G401.6 (cell line): ENCODE measurements at regions not wholly inside any gene's neighbourhood (a gene's known extent, or its start where the extent isn't known, plus 50 kb on each side); places are given as distances from the start of the nearest gene placed in this dataset.

Experiments
- FAIRE-seq: peaks from 2 replicates; lab custom pipeline; 2012; peaks lifted over from hg19 to GRCh38; lab: Jason Lieb, UNC

DNA sequence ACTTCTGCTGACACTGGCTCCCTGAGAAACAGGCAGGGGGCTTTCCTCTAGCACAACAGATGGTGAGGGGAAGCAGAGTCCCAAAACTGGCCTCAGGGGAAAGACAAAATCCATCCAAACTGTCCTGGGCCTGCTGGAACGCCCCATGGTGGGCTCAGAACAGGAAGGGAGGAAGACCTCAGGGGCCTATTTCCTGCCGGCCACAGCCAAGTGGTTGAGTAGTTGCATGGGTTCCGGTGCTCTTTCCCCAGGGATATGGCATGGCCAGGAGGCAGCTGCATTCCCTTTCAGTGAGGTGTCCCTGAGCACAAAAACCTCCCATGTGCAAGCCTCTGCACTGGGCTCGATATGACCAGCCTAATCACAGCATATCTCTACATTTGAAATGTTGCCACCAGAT, 303.0 kb upstream of the IRX5 start:
- no peak for FAIRE-seq

DNA sequence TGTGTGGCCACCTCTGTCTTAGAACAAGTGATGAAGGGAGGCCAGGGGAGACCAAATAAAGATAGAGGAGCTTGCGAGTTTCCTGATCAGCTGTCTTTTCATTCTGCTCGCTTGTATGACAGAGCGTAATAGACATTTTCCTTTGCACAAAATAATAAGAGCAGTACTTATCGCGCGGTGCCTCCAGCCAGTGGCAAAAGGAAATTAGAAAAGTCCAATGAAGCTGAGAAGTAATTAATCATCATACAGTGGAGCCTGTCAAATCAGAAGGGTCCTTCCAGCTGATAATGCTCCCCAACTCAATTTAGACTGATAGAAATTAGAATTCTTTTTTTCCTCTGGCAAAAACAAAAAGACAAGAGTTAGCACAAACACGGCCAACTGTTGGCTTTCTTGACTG, 307.0 kb upstream of the IRX5 start:
- FAIRE-seq = no peak

DNA sequence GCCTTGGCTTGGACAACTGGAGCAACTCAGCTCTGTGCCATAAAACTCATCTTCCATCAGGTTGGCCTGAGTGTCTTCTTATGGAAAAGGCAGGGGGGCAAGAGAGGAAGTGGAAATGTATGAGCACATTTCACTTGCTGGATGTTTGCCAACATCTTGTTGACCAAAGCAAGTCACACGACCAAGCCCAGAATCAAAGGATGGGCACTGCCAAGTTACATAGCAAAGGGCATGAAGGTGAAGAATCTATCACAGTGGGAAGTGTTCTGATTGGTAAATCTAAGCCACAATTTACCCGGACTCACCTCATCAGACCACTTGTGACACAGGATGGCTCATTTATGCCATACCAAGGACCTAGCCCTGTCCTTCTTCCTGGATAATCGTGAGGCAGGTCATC, 310.5 kb upstream of the IRX5 start:
- no peak for FAIRE-seq

DNA sequence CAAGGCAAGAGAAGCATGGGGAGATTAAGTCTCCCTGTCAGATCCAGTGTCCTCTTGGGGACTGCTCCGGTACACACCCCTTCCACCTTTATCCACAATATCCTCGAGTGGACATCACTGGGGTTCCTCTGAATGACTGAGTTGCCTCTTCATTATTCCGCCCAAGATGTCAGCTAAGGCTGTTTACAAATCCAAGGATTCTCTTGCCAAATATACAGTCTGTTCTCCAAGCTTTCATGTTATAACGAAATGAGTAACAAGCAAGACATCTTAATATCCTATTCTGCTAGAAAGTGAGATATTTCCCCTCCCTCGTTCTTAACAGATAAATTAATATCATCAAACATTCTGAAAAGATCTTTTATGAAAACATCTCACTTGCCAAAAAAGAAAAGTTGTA, 314.1 kb upstream of the IRX5 start:
- no peak for FAIRE-seq

DNA sequence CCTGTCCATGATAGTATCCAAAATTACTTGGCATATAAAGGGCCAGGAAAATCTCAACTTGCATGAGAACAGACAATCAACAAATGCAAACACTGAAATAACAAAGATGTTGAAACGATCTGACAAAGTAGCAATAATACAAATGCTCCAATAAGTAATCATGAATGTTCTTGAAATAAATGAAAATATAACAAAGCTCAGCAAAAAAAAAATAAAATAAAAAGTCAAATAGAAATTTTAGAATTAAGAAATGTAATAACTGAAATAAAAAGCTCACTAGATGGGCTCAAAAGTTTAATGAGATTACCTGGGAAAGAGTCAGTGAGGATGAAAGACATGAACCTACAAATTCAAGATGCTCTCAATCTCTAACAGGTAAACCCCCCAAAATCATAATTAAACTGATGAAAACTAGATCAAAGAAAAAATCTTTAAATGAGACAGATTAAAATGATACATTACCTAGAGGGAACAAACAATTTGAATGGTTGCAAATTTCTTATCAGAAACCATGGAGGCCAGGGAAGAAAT, 319.0 kb upstream of the IRX3 start:
- FAIRE-seq = no peak

DNA sequence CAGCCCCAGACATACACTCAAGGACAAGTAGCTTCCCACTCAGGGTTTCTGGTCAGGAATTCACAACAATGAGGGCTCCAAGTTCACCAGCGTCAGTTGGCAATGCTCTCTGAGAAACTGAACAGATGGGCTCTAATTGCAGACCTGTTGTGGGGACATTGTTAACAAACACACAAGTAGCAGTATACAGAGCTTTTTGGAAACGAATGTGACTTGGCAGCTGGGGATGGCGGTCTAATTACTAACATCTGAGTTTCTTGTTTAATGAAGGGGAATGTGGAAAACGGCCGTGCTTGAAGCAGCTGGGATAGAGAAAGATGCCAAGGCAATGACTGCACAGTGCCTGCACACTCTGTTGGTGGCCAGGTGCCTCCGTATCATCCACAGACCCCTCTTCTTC, 316.1 kb upstream of the IRX3 start:
- FAIRE-seq = no peak

DNA sequence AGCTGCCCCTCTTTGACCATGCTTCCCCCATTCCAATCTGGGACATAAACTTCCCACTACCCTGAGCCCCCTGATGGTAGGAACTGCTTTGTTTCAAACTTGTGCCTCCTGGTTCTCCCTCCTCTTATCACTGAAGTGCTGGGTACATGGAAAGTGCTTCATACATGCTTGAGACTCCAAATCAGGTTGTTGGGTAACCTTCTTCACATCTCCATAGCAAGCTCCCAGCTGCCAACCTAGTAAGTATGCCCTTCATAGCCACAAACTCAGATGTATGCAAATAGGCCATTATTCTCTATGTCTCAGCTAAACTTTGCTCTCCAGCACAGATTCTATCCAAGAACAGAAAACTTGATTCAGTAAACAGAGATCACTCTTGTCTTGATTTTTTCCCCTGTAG, 310.6 kb upstream of the IRX3 start:
- FAIRE-seq = no peak

DNA sequence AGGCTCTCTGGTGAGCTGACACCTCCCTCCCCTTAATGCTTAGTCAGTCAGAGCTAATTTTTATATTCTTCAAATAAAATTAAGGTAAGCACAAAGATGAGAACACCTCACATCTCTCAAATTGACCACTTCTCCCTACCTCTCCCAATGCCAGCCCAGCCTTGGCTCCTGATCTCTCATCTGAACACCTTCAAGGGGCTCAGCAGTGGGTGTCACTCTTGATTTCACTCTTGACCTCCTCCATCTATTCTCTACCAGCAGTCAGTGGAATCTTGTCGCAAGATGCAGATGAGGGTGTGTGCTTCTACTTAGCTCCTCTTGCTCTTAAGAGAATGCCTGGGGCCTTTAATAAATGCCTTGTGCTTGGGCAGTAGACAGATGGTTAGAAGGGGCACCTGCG, 309.0 kb upstream of the IRX3 start:
- FAIRE-seq = no peak

DNA sequence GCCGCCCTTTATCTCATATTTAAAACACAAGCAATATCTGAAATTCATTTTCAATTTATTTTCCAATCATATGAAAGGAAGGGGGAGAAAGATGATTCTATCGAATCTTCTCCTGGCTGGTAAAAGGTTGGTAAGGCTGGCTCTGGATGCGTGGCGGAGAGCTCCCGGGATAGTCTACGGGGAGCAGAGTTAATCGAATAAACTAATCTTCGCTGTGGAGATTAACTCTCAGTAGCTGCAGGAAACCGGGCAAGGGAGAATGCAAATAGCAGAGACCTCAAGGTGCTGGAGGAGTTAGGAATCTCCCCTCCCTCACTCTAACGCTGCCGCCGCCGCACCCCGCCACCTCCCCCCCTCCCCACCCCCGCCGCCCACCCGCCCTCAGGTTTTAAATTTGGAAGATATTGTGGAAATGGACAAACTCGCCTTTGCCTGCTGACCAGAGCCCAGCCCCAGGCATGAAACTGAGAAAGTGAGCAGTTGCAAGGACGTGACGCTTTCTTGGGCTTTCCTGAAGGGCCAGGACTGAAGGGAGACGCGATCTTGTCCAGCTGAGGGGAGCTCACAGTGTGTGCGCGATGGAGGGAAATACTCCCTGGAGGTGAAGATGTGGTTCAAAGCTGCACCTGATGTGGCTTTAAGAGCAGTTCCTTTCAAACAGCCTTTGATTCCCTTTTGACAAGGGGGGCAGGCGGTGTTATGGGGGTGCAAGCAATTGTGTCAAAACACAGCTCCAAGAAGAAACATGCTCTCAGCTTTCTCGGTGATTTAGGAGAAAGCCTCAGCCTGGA, 308.2 kb upstream of the IRX3 start:
- FAIRE-seq = no peak

DNA sequence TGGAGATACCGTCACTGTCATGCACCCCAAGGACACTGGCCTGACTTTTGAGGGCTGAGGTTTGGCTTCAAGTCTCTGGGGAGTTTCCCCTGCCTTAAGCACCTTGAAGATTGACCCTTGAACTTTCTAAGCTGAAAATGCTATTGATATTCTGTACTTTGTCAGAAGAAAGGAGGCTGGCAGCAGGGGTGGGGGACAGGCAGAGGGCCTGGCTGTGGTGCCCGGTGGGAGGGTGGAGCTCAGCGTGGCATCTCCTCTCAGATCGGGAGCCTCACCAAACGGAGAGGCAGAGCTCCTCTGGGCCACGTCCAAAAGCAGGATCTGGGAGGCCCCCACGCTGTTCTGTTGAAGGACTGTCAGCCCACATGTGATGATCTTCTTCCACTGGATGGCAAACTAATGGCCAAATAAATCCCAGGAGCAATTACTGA, 305.2 kb upstream of the IRX3 start:
- FAIRE-seq = no peak

DNA sequence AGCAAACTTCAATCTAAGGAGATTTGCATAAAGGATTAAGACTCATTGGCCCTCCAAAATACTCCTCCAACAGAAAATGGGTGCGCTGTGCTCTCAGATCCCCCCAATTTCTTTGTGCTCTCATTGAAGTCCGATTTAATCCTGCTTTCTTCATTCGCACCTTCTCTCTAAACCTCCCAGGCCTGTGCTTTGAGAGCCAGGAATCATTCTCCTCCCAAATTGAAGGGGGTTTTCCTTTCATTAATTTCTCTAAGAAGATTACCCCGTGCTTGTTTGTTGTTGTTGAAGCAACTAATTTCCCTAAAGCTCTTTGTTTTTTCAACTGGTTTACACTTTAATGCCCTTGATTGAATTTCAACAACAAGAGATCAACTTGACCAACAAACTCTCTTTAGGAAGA, 304.2 kb upstream of the IRX3 start:
- no peak for FAIRE-seq

DNA sequence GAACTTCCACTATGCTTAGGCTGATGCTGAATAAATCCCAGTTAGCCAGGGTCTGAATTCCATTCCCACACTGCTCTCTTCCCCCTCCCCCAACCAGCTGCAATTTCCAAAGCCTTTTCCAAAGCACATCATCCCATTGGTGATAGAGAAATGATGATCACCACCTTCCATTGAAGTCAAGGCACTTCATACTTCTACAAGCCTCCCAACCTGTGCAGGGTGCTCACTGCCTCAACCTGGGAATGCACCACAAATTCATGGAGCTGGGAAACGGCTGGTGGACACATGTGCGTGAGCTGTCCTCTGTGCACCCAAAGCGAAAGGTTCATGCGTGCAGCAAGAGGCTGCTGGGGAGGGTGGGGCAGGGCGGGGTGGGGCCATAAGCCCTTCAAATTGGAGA, 302.7 kb upstream of the IRX3 start:
- no peak for FAIRE-seq

DNA sequence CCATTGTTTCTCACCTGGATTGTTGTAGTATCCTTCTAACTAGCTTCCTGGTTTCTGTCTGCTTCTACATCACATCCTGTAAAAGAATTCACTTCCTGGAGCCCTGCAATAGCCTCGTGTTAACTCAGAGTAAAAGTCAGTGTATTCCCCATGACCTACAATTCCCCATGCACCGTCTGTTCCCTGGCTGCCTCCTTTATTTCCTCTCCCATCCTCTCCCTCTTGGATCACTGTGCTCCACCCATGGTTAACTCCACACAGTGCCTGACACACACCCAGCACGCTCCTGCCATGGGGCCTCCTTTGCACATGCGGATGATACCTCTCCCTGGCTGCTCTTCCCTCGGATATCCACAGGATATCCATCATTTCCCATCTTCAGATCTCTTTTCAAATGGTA, 301.4 kb upstream of the IRX3 start:
- FAIRE-seq = no peak

DNA sequence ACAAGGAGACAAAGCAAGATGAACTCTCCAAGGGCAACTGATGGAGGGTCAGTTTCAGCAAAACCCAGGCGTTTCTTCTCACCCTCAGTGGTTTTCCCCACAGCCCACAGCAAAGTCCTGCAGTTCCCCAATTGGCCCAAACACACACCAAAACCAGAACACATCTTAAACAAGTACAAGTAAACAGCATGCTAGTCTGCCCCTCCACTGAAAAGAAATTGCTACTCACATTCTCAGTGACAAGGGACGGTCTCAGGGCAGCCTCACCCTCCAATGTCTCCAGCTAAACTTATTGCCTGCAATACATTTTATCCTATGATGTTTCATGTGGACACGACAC, 300.6 kb upstream of the IRX3 start:
- FAIRE-seq = no peak

DNA sequence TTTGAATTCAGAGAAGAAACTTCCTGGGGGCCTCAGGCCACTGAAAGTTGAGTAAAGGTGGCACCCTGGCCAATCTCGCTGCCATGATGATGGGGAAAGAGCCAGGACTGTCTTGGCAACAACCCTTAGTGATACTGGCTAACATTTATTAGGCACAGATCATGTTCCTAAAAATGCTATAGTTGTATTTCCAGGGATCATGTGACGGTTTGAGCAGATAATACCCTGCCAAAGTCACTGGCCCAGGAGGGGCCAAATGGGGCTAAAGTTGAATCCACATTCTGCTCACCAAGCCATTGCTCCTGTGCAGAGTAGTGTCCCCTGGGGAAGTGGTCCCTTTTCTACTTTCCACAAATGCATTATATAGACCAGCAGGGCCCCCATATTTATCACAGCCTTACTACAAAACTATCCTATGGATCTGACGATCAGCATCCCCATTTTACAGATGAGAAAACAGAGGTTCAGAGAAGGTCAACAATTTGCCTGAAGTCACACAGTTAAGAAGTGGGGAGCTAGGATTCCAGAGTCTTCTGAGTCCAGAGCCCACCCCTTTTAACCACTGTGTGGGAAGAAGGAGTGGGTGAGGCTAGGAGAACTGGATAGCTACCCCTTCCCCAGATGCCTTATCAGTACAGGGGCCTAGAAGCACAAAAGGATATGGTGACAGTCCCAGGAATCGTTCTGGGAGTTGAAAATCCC, 300.0 kb upstream of the IRX3 start:
- no peak for FAIRE-seq

DNA sequence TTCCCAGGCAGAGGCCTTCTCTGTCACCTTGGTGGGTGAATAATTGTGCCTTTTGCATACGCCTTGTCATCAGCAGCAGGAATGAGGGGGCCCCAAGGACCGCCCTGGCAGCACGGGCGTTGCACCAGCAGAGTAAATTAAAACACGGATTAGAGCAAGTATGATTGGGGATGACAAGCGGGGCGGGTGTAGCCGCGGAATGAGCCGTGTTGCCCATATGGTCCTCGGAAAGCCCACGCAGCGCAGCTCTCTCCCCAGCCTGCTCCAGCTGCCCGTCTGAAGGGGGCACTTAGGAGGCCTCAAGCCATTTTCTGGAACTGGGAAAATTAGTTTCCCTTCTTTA, 299.4 kb upstream of the IRX3 start:
- FAIRE-seq = no peak

DNA sequence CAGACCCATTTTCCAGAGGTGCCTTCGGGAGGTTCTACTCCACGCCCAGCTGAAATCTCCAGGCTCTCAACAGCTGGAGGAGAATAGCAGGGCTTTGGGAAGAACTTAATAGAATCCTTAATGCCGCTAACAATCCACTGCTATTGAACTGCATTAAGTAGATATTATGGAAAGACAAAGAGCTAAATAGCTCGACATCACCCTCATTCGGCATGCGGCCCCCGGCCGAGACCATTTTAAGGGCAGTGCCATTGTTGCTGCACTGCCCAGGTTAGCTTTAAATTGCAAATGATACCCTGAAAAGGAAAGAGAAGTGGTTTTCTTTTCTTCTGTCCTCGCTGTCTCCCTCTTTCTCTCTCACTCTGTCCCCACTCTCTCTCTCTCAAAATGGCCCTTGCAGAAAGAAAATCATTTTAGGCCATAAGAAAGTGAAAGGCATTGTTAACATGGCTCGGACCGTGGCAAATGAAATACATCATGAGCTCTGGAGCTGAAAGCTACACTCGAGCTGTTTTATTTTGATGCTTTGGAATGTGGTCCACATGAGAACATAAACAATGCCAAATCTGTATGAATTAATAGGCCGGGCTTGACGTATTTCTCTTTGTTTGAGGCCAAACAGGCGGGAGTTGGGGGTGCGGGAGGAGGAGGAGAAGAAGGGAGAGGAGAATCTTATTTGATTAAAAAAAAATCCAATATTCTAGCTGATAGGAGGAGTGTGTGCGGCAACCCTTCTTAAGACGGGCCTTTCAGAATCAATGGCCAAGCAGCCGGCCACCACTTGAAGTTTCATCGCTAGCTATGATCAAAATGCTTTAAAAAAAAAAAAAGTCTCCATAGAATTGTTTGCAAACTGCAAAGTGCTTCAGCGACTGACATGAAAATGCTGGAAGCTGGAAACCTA, 298.8 kb upstream of the IRX3 start:
- FAIRE-seq = no peak

DNA sequence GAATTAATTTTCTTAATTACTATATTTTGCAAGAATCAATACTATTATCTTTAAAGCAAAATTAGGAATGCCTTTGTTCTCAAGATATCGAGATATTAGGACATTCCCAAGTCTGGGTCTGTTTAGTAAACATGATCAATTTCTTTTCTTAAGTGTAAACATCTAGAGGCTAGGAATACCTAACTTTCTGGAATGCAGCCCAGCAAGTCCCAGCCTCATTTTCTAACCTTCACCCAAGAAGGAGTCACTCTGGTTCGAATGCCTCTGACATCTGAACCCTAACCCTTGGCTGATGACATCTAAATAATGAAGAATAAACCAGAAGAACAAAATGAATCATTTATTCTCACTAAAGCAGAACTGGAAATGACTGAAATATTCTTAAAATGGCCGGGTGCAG, 297.5 kb upstream of the IRX3 start:
- FAIRE-seq = no peak

DNA sequence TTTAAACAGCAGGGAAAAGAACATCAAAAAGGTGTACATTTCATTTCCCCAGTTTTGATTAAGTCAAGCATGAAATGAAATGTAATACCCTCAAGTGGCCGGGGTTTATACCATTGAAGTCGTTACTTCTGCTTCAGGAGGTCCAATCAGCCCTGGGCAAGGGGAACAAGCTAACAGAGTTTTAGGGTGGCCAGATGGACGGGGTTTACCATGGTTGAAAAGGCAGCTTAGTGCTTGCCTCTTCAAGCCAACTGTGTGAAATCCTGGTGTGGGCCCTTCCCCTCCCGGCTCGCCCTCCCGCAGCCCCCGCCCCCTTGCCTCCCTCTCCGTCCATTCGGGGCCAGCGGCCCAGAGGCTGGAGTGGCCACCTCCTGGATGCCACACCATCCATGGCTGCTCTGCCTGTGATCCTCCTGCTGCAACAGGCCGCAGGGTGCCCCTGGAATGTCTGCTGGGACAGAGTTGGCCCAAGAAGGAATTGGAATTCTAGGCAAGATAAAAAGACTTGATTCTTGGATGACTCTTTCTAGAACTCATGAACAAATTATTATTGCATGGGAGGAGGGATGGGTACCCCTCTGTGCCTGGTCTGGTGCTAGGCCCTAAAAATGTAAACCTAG, 296.2 kb upstream of the IRX3 start:
- no peak for FAIRE-seq

DNA sequence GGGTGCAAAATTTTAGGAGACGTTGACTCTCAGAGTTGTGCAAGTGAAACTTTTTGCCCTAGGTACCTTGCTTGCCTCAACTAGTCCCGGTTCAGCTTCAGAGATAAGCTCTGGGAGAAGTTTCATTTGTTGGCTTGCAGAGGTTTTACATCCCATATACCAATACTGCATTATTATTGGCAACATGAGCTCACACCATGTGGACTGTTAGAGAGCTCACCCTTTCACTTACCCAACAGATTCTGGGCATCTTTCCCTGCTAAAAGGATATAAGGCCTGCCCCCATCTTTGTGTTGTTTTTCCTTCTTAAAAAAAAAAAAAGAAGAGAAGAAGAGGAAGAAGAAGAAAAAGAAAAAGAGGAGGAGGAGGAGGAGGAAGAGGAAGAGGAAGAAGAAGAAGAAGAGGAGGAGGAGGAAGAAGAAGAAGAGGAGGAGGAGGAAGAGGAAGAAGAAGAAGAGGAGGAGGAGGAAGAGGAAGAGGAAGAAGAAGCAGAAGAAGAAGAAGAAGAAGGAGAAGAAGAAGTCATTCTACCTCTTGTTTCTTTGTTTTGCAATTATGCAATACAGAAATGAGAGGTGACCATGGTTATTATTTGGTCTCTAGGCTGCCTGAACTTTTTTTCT, 292.6 kb upstream of the IRX3 start:
- no peak for FAIRE-seq

DNA sequence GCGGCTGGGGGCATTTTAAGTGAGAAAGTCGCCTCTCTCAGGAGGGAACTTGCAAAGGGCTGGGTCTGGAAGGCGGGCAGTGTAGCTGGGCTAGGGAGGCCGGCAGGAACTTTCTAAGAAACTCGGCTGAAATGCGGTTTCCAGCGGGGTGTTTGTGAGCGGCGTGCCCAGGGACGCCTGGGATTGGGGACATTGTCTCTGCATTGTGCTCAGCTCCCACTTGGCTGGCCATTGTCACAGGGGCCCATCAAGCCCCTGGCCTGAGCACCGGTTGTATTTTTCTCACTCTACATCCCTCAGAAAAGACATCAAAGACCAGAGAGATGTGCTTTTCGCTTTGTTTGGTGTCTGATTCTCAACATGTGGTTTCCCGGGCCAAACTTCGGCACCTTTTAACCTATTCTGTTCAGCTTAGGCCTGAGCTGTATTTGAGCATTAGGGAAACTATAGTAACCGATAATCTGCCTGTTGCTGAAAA, 291.1 kb upstream of the IRX3 start:
- FAIRE-seq = no peak

DNA sequence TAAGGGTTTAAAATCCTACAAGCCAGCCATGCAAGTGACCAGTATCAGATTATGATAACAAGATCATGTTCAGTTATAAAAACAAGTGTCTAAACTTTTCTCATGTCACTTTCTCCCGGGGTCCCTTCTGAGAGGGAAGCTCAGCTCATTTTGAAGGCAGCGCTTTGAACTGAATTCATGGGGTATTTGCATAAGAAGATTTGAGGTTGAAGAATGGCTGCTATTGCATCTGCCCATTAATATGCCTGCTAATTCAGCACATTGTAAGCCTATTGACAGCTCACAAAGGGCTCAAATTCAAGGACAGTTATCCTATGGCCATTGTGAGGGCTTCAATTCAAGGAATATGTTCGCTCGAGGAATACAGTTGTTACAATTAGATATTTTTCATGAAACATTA, 290.2 kb upstream of the IRX3 start:
- no peak for FAIRE-seq
